ENCODE measurements at regions not wholly inside any gene's neighbourhood (a gene's known extent, or its start where the extent isn't known, plus 50 kb on each side); places are given as distances from the start of the nearest gene placed in this dataset.

GRCh38 chr3:96101006-96101560, 713.3 kb upstream of the EPHA6 start:
- DNase-seq (ENCODE audit: low read depth, low spot score), result no peak

GRCh38 chr3:96106701-96107100, 707.7 kb upstream of the EPHA6 start:
- no peak for DNase-seq (ENCODE audit: low read depth, low spot score)
